ENCODE measurements at regions not wholly inside any gene's neighbourhood (a gene's known extent, or its start where the extent isn't known, plus 50 kb on each side); places are given as distances from the start of the nearest gene placed in this dataset.

DNA sequence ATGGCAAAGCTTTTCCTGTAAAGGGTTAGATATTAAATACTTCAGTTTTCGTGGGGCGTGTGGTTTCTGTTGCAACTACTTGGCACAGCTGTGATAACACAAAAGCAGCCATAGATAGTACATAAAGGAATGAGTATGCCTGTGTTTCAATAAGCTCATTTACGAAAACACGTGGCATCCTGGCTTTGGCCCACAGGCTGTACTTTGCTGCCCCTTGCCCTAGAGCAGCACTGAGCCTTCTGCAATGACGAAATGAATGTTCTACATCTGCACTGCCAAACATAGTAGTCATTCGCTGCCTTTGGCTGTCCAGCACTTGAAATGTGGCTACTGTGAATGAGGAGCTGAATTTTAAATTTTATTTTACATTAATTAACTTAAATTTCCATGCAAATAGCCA is 376.2 kb upstream of the TPK1 start:
- Histone ChIP-seq H3K4me3 (no peak overlapping the region), H3K27ac (no peak overlapping the region), H3K9me3 (no peaks in the 10 kb centered on the region), H3K4me1 (no peaks in the 10 kb centered on the region), H3K4me2 (no peak overlapping the region)
- no peak for ATAC-seq
- 0% methylated on average over 6 of the region's 6 CpGs for WGBS (ENCODE audit: missing lambda C conversion rate)
- ChIA-PET CTCF (no interaction called here), POLR2A (no interaction called here)
- TF ChIP-seq ZNF302 (CRISPR knock-in tag; IDR thresholded peaks at IDR 0.05) (no peak), SMC3 (IDR thresholded peaks at IDR 0.05) (no peak), EP300 (IDR thresholded peaks at IDR 0.05) (no peak), RARB (CRISPR knock-in tag; IDR thresholded peaks at IDR 0.05) (no peak)
- TF ChIP-seq, protein P1, sequence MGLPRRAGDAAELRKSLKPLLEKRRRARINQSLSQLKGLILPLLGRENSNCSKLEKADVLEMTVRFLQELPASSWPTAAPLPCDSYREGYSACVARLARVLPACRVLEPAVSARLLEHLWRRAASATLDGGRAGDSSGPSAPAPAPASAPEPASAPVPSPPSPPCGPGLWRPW (IDR thresholded peaks at IDR 0.05) = no peak
- no peak for FAIRE-seq
- DNase-seq (ENCODE audit: low read depth in 1 of 2, low spot score in 1 of 2) = no peak

DNA sequence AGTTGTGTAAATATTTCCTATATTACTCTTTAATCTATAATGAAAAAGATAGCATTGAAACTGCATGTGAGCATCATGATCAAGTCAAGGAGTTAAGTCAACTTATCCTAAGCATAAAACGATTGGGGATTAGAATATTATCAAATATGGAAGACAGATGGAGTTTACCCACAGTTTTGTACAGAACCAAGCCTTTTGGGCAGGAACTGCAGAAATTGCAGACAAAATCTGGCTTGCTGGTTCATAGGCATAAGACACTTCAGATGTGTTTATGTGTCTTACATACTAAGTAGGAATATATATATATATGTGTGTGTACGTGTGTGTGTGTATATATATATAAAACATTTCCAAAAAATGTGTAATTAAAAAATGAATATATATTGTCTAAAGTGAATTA is 375.4 kb upstream of the TPK1 start:
- TF ChIP-seq RAD21 (conservative IDR thresholded peaks at IDR 0.05 in 1 of 2, IDR thresholded peaks at IDR 0.05 in 1 of 2) (no peak), KDM5A (IDR thresholded peaks at IDR 0.05) (no peak), ZNF302 (CRISPR knock-in tag; IDR thresholded peaks at IDR 0.05) (no peak), HOXB13 (CRISPR knock-in tag; IDR thresholded peaks at IDR 0.05; ENCODE audit: low read depth) (no peak), HEYL (CRISPR knock-in tag; IDR thresholded peaks at IDR 0.05) (no peak), JUN (IDR thresholded peaks at IDR 0.05) (no peak), CHD4 (IDR thresholded peaks at IDR 0.05; ENCODE audit: borderline replicate concordance) (no peak), USF2 (IDR thresholded peaks at IDR 0.05) (no peak), FOXS1 (CRISPR knock-in tag; IDR thresholded peaks at IDR 0.05) (no peak)
- Histone ChIP-seq H3K4me1 (no peaks in the 10 kb centered on the region), H3K4me3 (no peak overlapping the region), H3K27ac (no peak overlapping the region), H3K4me2 (no peak overlapping the region), H3K9me3 (no peaks in the 10 kb centered on the region)
- ChIA-PET CTCF (no interaction called here), POLR2A (no interaction called here)
- DNase-seq (ENCODE audit: low read depth in 1 of 2, low spot score in 1 of 2) (no peak), ATAC-seq (no peak), FAIRE-seq (no peak)
- 0% methylated on average over 2 of the region's 2 CpGs for WGBS (ENCODE audit: missing lambda C conversion rate)

DNA sequence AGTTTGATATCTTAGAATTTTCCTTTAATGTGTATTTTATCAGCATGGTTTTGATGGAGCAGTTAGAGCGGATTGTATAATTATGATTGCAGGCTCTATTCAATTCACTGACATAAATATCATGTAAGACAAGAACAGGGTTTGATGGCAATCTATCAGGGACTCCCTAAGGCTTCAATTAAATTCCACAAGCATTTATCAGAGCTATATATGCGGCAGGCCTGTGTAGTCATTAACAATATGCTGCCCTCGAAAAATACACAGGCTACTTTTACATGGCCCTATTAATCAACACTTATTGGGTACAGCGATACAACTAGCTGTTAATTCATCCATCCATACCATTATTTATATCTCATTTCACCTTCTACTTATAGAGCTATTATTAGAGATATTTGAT is 358.1 kb upstream of the TPK1 start:
- FAIRE-seq (no peak), DNase-seq (ENCODE audit: low read depth in 1 of 2, low spot score in 1 of 2) (no peak), ATAC-seq (no peak)
- TF ChIP-seq KDM5A (IDR thresholded peaks at IDR 0.05) (no peak), ZSCAN20 (CRISPR knock-in tag; IDR thresholded peaks at IDR 0.05) (no peak), CEBPB (IDR thresholded peaks at IDR 0.05) (no peak), HOXB5 (CRISPR knock-in tag; IDR thresholded peaks at IDR 0.05) (no peak), TP53 (CRISPR knock-in tag; IDR thresholded peaks at IDR 0.05) (no peak), PHF8 (IDR thresholded peaks at IDR 0.05; ENCODE audit: borderline replicate concordance, low read depth) (no peak), JUN (IDR thresholded peaks at IDR 0.05) (no peak), NFE2L2 (conservative IDR thresholded peaks at IDR 0.05; ENCODE audit: low read length) (no peak), HOXA7 (CRISPR knock-in tag; IDR thresholded peaks at IDR 0.05) (no peak), FOSL2 (IDR thresholded peaks at IDR 0.05) (no peak), FOSL2 (CRISPR knock-in tag; IDR thresholded peaks at IDR 0.05) (no peak), SREBF2 (IDR thresholded peaks at IDR 0.05) (no peak), MAZ (IDR thresholded peaks at IDR 0.05; ENCODE audit: borderline replicate concordance, low read depth, low read length) (no peak), ZFP36 (IDR thresholded peaks at IDR 0.05; ENCODE audit: borderline replicate concordance, partially characterized antibody) (no peak), REST (IDR thresholded peaks at IDR 0.05) (no peak), CBX2 (IDR thresholded peaks at IDR 0.05; ENCODE audit: borderline replicate concordance, low read depth) (no peak), CBX8 (IDR thresholded peaks at IDR 0.05) (no peak), TFCP2L1 (CRISPR knock-in tag; IDR thresholded peaks at IDR 0.05) (no peak)
- TF ChIP-seq, protein P2, sequence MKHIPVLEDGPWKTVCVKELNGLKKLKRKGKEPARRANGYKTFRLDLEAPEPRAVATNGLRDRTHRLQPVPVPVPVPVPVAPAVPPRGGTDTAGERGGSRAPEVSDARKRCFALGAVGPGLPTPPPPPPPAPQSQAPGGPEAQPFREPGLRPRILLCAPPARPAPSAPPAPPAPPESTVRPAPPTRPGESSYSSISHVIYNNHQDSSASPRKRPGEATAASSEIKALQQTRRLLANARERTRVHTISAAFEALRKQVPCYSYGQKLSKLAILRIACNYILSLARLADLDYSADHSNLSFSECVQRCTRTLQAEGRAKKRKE (CRISPR knock-in tag; IDR thresholded peaks at IDR 0.05; ENCODE audit: low read depth) = no peak
- WGBS (ENCODE audit: missing lambda C conversion rate) = 5% methylated on average over 4 of the region's 4 CpGs
- Histone ChIP-seq H3K4me1 (no peaks in the 10 kb centered on the region), H3K4me3 (no peak overlapping the region), H3K4me2 (no peak overlapping the region), H3K9me3 (no peaks in the 10 kb centered on the region; the same call in 2 of the 3 replicates), H3K27ac (no peak overlapping the region)
- POLR2A ChIA-PET = no interaction called here
- CTCF ChIA-PET = no interaction called here

Data from A549 (cell line).